NB4 (cell line): ENCODE measurements at regions not wholly inside any gene's neighbourhood (a gene's known extent, or its start where the extent isn't known, plus 50 kb on each side); places are given as distances from the start of the nearest gene placed in this dataset.

Experiments
- POLR2A ChIP-seq: IDR thresholded peaks from 2 replicates; pipeline ENCODE4 v1.6.1; 2011; ENCODE audit warnings: mild to moderate bottlenecking; ENCODE audit not compliant: insufficient read length; ENCODE audit errors: extremely low read depth
- TF ChIP-seq, protein P1 (sequence below): IDR thresholded peaks from one replicate; pipeline ENCODE4 v1.5.1; 2012; ENCODE audit warnings: low read depth, low read length

DNA sequence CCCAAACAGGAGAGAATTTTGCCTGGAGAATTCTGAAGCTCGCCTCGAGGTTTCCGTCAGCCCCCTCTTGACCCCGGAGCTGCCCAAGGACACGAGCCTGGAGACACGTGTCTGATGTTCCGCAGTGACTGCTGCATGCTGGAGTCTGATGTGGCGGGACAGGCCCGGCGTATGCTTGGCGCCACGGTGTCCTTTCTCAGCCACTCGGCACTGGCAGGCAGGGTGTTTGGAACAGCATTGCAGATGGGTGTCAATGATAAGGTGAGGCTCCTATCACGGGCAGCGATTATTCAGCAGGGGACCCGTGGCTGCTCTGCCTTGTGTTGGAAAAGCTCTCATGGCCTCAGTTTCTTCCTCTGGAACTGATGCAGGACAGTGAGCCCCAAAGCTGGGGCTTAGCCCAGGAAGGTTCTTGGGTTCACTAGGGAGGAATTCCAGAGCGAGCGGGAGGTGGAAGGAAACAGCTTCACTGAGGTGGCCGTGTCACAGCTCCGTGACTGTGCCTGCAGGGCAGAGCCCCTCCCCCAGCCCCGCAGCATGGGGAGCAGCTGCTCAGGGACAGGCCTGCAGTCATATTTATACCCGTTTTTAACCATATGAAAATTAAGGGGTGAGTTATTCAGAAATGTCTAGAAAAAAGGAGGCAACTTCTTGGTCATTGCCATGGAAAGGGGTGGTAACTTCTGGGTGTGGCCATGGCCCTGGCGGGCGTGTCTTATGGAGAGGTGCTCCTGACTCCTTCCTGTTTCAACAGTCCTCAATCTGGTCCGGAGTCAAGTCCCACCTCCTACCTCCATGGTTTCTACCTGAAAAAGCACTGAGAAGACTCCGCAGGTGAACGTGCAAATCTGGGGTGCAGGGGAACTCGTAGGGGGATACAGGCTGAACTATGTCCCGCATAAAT, 123.4 kb downstream of the SIK1 start:
- TF ChIP-seq, protein P1, sequence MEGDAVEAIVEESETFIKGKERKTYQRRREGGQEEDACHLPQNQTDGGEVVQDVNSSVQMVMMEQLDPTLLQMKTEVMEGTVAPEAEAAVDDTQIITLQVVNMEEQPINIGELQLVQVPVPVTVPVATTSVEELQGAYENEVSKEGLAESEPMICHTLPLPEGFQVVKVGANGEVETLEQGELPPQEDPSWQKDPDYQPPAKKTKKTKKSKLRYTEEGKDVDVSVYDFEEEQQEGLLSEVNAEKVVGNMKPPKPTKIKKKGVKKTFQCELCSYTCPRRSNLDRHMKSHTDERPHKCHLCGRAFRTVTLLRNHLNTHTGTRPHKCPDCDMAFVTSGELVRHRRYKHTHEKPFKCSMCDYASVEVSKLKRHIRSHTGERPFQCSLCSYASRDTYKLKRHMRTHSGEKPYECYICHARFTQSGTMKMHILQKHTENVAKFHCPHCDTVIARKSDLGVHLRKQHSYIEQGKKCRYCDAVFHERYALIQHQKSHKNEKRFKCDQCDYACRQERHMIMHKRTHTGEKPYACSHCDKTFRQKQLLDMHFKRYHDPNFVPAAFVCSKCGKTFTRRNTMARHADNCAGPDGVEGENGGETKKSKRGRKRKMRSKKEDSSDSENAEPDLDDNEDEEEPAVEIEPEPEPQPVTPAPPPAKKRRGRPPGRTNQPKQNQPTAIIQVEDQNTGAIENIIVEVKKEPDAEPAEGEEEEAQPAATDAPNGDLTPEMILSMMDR = no peak
- TF ChIP-seq POLR2A = no peak
